IPS-18a (cell line): ENCODE measurements at regions not wholly inside any gene's neighbourhood (a gene's known extent, or its start where the extent isn't known, plus 50 kb on each side); places are given as distances from the start of the nearest gene placed in this dataset.

Experiments
- H3K27ac ChIP-seq: one replicate; pipeline ENCODE4 v1.5.1; 2013; ENCODE audit warnings: low read length
- H3K27me3 ChIP-seq: one replicate; pipeline ENCODE4 v1.6.1; 2013; ENCODE audit warnings: mild to moderate bottlenecking, low read length; ENCODE audit not compliant: control insufficient read depth, insufficient read depth
- H3K36me3 ChIP-seq: one replicate; pipeline ENCODE4 v1.6.1; 2013; ENCODE audit warnings: low read depth, low read length; ENCODE audit not compliant: control insufficient read depth
- H3K4me1 ChIP-seq: one replicate; pipeline ENCODE4 v1.6.1; 2013; ENCODE audit warnings: low read depth, low read length; ENCODE audit not compliant: control insufficient read depth
- H3K4me3 ChIP-seq: one replicate; pipeline ENCODE4 v1.5.1; 2013; ENCODE audit warnings: low read length
- H3K9ac ChIP-seq: one replicate; pipeline ENCODE4 v1.6.1; 2013; ENCODE audit warnings: mild to moderate bottlenecking, low read length, moderate library complexity
- H3K9me3 ChIP-seq: one replicate; pipeline ENCODE4 v1.6.1; 2013; ENCODE audit warnings: low read depth, low read length; ENCODE audit not compliant: control insufficient read depth

DNA sequence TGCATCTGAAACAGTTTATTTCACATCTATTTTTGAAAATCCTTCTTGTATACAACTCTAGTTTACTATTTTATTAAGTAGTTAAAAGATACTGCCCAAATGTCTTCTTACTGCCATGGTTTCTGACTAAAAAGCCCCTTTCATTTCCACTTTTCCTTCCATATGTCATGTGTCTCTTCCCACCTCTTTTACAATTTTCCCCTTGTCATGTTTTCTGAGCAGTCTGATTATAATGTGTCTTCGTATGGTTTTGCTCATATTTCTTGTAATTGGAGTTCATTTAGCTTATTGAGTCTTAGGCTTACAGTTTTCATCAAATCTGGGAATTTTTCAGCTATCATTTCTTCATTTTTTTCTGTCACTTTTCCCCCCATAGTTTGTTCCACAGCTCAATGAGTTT lies 813.9 kb upstream of the GYPC start:
- Histone ChIP-seq H3K27ac (no peak overlapping the region), H3K9ac (no peak overlapping the region), H3K27me3 (no peaks in the 10 kb centered on the region), H3K9me3 (no peaks in the 10 kb centered on the region), H3K4me1 (peaks cover 11% of the 10 kb centered on the region), H3K36me3 (no peaks in the 10 kb centered on the region), H3K4me3 (no peak overlapping the region)

DNA sequence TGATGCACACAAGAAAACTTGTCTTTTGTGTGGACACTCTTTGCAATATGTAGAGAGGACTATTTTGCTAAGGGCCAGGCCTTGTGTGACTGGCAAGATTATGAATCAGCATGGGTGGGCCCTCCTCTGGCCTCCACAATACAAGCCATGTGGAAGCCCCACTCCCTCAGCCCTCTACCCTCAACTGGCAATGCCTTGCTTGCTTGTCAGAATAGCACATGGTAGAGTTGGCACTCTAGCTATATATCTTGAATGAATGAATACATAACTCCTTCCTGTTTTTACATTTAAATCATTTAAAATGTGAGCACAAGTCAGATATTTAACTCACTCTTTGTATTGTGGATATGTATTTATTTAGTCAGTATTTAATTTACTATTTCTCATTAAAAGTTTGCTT lies 805.4 kb upstream of the GYPC start:
- Histone ChIP-seq H3K9me3 (no peaks in the 10 kb centered on the region), H3K36me3 (no peaks in the 10 kb centered on the region), H3K4me1 (no peaks in the 10 kb centered on the region), H3K9ac (no peak overlapping the region), H3K27ac (no peak overlapping the region), H3K27me3 (no peaks in the 10 kb centered on the region), H3K4me3 (no peak overlapping the region)

DNA sequence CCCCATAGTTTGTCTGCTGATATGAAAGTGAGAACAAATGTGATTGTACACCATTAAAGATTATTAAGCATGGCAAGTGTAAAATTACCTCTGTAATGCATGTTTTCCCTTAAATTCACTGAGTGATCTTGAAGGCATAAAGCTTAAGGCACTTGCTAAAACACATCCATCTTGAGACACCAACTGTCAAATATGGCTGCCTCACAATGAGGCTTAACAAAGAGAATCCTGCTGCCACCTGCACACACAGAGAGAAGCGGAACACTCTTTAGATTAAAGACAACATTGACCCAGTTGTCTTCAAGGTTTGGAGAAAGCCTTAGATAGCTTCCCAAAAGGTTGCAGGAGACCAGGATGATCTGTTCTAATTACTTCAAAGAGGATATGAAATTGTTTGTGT lies 803.6 kb upstream of the GYPC start:
- Histone ChIP-seq H3K27ac (no peak overlapping the region), H3K4me3 (no peak overlapping the region), H3K9ac (no peak overlapping the region), H3K9me3 (no peaks in the 10 kb centered on the region), H3K27me3 (no peaks in the 10 kb centered on the region), H3K4me1 (no peaks in the 10 kb centered on the region), H3K36me3 (no peaks in the 10 kb centered on the region)

DNA sequence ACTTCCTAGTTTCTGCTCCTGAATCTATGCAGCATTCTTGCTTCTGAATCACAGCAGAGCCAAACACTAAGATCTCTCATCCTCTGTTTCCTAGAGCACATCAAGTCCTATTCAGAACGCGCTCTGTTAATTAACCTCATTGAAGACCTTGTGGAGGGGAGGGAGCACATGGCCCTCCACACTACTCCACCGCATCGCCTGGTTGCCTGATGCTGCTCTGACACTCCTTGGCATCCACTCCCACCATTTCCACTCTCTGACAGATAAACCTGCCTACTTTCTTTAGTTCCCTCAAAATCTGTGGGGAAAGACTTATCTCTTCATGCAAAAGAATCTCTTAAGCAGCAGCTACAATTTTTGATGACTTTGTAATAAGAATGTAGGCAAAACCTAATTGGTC lies 802.3 kb upstream of the GYPC start:
- H3K4me3 ChIP-seq = no peak overlapping the region
- no peaks in the 10 kb centered on the region for H3K27me3 ChIP-seq
- no peaks in the 10 kb centered on the region for H3K4me1 ChIP-seq
- no peak overlapping the region for H3K27ac ChIP-seq
- no peaks in the 10 kb centered on the region for H3K9me3 ChIP-seq
- H3K36me3 ChIP-seq = no peaks in the 10 kb centered on the region
- no peak overlapping the region for H3K9ac ChIP-seq

DNA sequence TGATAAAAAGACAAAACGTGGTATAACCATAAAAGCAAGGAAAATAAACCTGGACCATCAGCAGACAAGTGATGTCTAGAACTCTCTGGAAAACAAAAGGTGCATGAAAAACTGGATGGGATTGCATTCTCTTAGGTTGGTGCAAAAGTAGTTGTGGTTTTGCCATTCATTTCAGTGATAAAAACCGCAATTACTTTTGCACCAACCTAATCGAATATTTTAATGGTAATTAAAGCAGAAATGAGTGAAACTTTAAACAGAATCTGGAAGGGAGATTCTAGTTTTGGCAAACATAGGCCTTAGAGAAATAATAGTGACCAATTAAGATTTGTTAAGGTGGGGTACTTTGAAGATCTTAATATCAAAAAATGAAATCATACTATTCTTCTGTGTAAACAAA lies 800.8 kb upstream of the GYPC start:
- no peak overlapping the region for H3K4me3 ChIP-seq
- no peaks in the 10 kb centered on the region for H3K36me3 ChIP-seq
- no peaks in the 10 kb centered on the region for H3K9me3 ChIP-seq

DNA sequence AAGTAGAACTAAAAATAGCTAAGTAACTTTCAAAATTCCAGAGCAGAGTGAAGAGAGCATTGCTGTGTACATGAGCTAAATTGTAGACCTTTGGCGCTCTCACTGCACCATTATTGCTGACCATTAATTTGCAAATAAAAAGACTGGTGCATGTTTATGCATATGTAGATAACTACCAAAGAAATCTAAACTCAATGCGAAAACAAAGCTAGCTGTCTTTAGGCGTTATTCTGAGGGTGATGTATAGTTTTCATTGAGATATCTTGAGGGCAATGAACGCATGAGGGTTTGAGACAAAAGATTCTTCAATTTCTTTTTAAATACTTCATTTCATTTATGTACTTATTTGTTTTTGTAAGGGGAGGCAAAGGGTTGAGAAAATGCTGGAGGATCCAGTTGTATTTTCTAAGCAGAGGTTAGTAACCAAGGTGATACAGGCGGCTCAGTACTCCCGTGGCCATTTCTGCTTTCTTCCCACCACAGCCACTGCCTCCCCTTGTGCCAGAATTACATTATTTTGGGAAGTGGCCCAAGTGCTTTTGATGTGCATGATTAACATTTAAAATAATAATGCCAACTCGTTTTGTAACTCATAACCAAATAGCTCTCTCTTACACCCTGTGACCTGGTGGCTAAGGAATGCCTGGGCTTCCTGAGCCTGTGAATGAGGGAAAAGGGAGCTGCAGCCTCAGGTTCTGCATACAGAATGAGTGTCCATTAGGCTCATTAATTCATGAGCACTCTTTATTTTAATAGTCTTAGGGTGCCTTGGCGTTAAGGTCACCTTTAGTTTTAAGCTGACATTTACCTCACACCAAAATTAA lies 797.8 kb upstream of the GYPC start:
- H3K27ac ChIP-seq = no peak overlapping the region
- no peak overlapping the region for H3K4me3 ChIP-seq
- no peak overlapping the region for H3K9ac ChIP-seq
- no peaks in the 10 kb centered on the region for H3K9me3 ChIP-seq
- H3K27me3 ChIP-seq = no peaks in the 10 kb centered on the region
- H3K4me1 ChIP-seq = peaks cover 8% of the 10 kb centered on the region
- H3K36me3 ChIP-seq = no peaks in the 10 kb centered on the region

More for the DNA sequence above, 800.8 kb upstream of the GYPC start:
- no peak overlapping the region for H3K9ac ChIP-seq
- H3K4me1 ChIP-seq = peaks cover 8% of the 10 kb centered on the region
- H3K27me3 ChIP-seq = no peaks in the 10 kb centered on the region
- no peak overlapping the region for H3K27ac ChIP-seq

DNA sequence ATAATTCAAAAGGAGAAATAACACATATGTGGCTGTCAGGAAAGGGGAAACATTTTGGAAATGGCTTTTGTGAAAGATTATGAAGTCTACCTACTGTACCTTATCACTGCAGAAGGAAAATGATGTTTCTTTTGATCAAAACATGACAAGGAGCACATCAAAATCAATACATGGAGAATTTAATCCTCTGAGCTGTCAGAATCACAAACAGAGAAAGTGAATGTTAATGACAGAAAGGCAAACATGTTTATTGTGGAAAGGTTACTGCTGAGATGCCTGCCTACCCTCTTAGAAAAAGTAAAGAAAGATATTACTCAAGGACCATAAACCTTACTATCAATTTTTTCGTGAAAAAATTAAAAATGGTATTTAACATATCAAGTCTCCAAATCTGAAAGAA lies 794.5 kb upstream of the GYPC start:
- Histone ChIP-seq H3K4me1 (peaks cover 8% of the 10 kb centered on the region), H3K36me3 (no peaks in the 10 kb centered on the region), H3K27ac (no peak overlapping the region), H3K9me3 (no peaks in the 10 kb centered on the region), H3K9ac (no peak overlapping the region), H3K27me3 (no peaks in the 10 kb centered on the region), H3K4me3 (no peak overlapping the region)

DNA sequence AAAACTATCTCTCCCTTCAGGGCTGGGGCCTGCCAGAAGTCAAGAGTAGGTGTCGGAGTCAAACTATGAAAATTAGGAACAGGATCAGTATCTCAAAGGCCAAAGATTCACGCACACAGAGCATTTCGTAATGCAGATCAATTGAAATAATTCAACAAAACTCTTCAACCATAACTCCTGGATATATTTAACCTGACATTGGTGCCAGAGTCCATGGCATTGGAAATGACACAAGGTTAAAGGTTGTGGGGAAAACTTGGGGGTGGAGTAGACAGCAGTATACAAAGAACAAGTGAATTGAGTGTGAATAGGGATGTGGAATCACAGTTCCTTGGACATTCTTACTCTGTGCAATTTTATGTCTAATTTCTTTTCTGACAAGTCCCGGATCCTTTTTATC lies 788.0 kb upstream of the GYPC start:
- H3K27ac ChIP-seq = no peak overlapping the region
- no peaks in the 10 kb centered on the region for H3K36me3 ChIP-seq
- no peaks in the 10 kb centered on the region for H3K9me3 ChIP-seq
- no peak overlapping the region for H3K4me3 ChIP-seq
- no peaks in the 10 kb centered on the region for H3K27me3 ChIP-seq
- H3K4me1 ChIP-seq = no peaks in the 10 kb centered on the region
- no peak overlapping the region for H3K9ac ChIP-seq

DNA sequence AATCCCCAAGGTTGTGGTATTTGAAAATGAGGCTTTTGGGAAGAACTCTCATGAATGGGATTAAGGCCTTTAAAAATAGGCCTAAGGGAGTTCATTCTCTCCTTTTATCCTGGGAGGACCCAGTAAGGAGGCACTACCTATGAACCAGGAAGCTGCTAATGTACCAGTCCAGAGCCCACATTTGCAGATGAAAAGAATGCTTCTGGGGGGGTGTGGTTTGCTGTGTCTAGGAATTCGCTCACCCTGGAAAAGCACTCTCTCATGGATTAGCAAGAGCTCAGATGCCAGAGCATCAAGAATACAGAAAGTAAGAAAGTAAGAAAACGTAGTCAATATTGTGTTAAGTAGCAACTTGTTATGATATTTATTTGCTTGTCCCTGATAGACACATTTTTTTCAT lies 785.7 kb upstream of the GYPC start:
- H3K27me3 ChIP-seq = no peaks in the 10 kb centered on the region
- H3K27ac ChIP-seq = no peak overlapping the region
- H3K4me1 ChIP-seq = no peaks in the 10 kb centered on the region
- no peak overlapping the region for H3K4me3 ChIP-seq
- no peak overlapping the region for H3K9ac ChIP-seq
- H3K36me3 ChIP-seq = no peaks in the 10 kb centered on the region
- no peaks in the 10 kb centered on the region for H3K9me3 ChIP-seq

DNA sequence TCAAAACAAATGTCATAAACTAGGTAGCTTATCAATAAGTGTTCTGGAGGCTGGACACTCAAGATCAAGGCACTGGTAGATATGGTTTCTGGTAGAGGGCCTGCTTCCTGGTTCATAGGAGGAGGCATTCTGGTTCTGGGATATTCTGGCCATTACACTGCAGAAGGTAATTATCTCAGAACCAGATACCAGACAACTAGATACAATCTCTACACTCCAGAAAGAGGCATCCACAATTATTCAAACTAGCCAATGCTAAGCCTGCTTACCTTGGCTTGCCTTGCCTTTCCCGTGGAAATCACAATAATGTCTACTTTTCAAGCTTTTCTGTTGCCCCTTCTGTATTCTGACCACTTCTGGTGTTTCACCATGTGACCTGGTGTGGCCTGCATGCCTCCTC lies 785.2 kb upstream of the GYPC start:
- no peaks in the 10 kb centered on the region for H3K9me3 ChIP-seq
- H3K36me3 ChIP-seq = no peaks in the 10 kb centered on the region
- no peaks in the 10 kb centered on the region for H3K4me1 ChIP-seq
- no peak overlapping the region for H3K27ac ChIP-seq
- H3K4me3 ChIP-seq = no peak overlapping the region
- no peaks in the 10 kb centered on the region for H3K27me3 ChIP-seq
- no peak overlapping the region for H3K9ac ChIP-seq

DNA sequence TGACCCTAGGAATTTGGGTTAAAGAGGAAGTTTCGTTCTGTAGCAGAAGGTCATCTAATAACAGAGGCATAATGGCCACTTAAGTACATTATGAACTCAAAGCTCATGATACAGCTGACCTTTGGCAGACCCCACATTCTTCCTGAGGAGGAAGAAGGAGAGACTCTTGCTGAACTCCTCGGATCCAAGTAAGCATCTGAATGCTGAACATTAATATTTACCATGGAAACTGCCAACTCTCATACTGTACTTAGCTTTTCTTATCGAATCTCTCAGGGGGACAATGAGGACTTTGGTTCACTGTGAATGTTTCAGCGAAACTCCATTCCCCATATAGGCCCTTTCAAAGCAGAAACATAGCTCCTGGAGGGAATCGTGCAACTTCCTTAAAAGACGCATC lies 781.4 kb upstream of the GYPC start:
- H3K9me3 ChIP-seq = no peaks in the 10 kb centered on the region
- no peaks in the 10 kb centered on the region for H3K36me3 ChIP-seq
- H3K4me3 ChIP-seq = no peak overlapping the region
- no peak overlapping the region for H3K27ac ChIP-seq
- no peaks in the 10 kb centered on the region for H3K4me1 ChIP-seq
- H3K27me3 ChIP-seq = no peaks in the 10 kb centered on the region
- H3K9ac ChIP-seq = no peak overlapping the region

DNA sequence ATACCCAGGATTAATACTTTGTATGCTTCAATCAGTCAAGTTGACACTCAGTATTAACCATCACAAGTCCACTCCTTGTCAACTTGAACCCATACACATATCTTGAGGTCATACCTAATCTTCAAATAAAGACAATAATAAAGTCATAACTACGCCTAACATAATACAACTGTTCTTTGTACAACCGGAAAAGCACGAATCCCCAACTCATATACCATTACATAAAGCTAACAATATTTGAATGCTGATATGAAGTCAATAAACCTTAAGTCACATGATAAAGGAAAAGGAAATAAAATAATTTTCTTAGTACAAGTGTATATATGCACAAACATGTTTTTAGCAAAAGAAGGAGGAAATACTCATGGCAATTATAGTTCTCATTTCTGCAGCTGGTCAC lies 770.6 kb upstream of the GYPC start:
- Histone ChIP-seq H3K36me3 (no peaks in the 10 kb centered on the region), H3K27ac (no peak overlapping the region), H3K4me3 (no peak overlapping the region), H3K27me3 (no peaks in the 10 kb centered on the region), H3K9ac (no peak overlapping the region), H3K9me3 (peaks cover 9% of the 10 kb centered on the region), H3K4me1 (no peaks in the 10 kb centered on the region)
